ENCODE measurements at regions not wholly inside any gene's neighbourhood (a gene's known extent, or its start where the extent isn't known, plus 50 kb on each side); places are given as distances from the start of the nearest gene placed in this dataset.
A peak's percentile ranks its signal among the peaks of the same experiment; 100 is the strongest.

- H3K4me3 ChIP-seq (ENCODE audit: low read depth, low read length): no peak overlapping the region
- no peak for DNase-seq (ENCODE audit: low read depth)
- TF ChIP-seq CTCF (IDR thresholded peaks at IDR 0.05; ENCODE audit: insufficient read depth, low read depth, low read length): no peak
Observed at GRCh38 chr5:68099327-68099726, 116.2 kb upstream of the PIK3R1 start.

- H3K4me3 ChIP-seq (ENCODE audit: low read depth, low read length): no peak overlapping the region
- DNase-seq (ENCODE audit: low read depth): no peak
- TF ChIP-seq CTCF (IDR thresholded peaks at IDR 0.05; ENCODE audit: insufficient read depth, low read depth, low read length): no peak
Observed at GRCh38 chr5:68093455-68094159, 121.9 kb upstream of the PIK3R1 start.

- DNase-seq (ENCODE audit: low read depth): peak; percentile 57
- no peak for TF ChIP-seq CTCF (IDR thresholded peaks at IDR 0.05; ENCODE audit: insufficient read depth, low read depth, low read length)
- no peak overlapping the region for H3K4me3 ChIP-seq (ENCODE audit: low read depth, low read length)
Observed at GRCh38 chr5:68088302-68088701, 127.3 kb upstream of the PIK3R1 start.

GRCh38 chr5:68087866-68088265 is 127.7 kb upstream of the PIK3R1 start:
- TF ChIP-seq CTCF (IDR thresholded peaks at IDR 0.05; ENCODE audit: insufficient read depth, low read depth, low read length): no peak
- peak; percentile 41 for DNase-seq (ENCODE audit: low read depth)
- H3K4me3 ChIP-seq (ENCODE audit: low read depth, low read length): no peak overlapping the region

GRCh38 chr5:68086857-68087256 is 128.7 kb upstream of the PIK3R1 start:
- TF ChIP-seq CTCF (IDR thresholded peaks at IDR 0.05; ENCODE audit: insufficient read depth, low read depth, low read length): no peak
- DNase-seq (ENCODE audit: low read depth): peak; percentile 56
- no peak overlapping the region for H3K4me3 ChIP-seq (ENCODE audit: low read depth, low read length)

- no peak for DNase-seq (ENCODE audit: low read depth)
- TF ChIP-seq CTCF (IDR thresholded peaks at IDR 0.05; ENCODE audit: insufficient read depth, low read depth, low read length): no peak
- H3K4me3 ChIP-seq (ENCODE audit: low read depth, low read length): no peak overlapping the region
Observed at GRCh38 chr5:68086439-68086838, 129.1 kb upstream of the PIK3R1 start.

GRCh38 chr5:68084396-68084795 is 131.2 kb upstream of the PIK3R1 start:
- no peak for DNase-seq (ENCODE audit: low read depth)
- no peak overlapping the region for H3K4me3 ChIP-seq (ENCODE audit: low read depth, low read length)
- no peak for TF ChIP-seq CTCF (IDR thresholded peaks at IDR 0.05; ENCODE audit: insufficient read depth, low read depth, low read length)
